ENCODE measurements at regions not wholly inside any gene's neighbourhood (a gene's known extent, or its start where the extent isn't known, plus 50 kb on each side); places are given as distances from the start of the nearest gene placed in this dataset.

DNA sequence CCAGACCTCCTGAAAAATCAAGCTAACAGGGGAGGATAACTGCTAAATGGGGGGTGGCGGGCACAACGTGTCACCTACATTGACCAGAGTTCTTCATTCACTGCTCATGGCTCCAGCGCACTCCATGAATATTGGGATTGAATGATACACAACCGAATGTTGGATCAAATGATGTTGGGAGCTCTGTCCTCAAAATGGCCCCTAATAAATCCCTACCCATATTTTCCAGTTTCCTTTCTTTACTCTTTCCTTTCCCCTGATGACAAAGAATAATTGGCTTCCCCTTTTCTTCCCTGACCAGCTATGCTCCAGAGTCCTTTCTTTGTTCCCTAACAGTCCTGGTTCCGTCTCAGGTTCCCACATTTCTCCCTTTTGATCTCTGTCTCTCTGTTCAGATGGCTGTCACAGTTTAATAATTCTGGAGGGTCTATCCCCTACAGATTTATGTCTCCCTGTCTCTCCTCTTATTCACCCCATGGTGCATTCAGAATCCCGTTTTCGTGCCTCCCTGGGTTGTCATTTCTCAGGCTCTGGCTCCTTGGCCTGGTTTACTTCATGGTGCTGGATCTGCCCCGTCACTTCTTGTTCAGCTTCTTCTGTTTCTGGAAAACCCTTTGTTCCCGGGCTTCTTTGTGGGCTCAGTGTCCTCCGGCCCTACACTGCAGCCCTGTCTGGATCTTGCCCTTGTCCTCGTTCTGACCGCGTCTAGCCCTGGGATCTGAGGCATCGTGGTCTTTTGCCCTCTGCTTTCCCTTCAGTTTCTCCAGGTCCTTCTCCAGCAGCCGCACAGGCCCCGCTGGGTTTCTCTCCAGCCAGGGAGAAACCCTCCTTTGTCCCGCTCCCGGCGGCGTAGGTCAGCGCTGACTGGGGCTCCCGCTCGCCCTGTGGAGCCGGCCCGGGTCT is 78.3 kb downstream of the NDUFS5 start:
- Mint-ChIP-seq H3K36me3 (ENCODE audit: insufficient read depth) (no peaks in the 10 kb centered on the region), H3K4me3 (peak overlapping the region; percentile 58), H3K9me3 (no peaks in the 10 kb centered on the region), H3K4me1 (ENCODE audit: low read depth) (peaks cover 32% of the 10 kb centered on the region), H3K27me3 (ENCODE audit: low read depth) (peaks cover 2% of the 10 kb centered on the region)
- DNase-seq, result no peak
- ATAC-seq, result no peak

DNA sequence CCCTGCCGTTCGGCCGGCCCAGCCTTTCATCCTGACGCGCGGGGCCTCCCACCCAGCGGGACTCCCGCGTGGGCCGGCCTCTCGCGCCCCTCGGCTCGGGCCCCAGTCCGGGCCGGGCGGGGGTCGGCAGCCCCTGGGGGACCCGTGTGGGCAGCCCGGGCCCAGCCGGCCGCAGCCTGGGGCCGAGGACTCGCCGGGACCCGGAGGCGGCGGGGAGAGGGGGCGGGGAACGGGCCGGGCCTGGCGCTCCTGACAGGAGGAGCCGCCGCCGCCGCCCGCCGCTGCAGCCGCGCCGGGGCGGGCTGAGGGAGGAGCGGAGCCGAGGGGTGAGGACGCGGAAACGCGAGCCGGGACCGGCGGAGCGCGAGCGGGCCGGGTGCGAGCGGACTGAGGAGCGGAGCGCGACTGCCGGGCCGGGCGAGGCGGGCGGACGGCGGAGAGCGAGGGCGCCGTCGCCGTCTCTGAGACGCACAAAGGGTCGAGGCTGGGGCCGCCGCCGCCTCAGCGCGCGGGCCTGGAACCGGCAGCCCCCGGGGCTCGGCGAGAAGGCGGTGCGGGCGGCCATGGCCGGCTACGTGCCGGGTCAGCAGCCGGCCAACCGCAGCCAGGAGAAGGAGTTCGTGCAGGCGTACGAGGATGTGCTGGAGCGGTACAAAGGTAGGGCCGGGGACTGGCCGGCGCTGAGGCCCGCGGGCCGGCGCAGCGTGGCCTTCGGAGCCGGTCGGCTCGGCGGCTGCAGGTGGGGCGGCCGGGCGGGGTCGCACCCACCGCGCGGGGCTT is 79.1 kb downstream of the NDUFS5 start:
- Mint-ChIP-seq H3K36me3 (ENCODE audit: insufficient read depth) (no peaks in the 10 kb centered on the region), H3K27me3 (ENCODE audit: low read depth) (peaks cover 2% of the 10 kb centered on the region), H3K4me3 (no peak overlapping the region), H3K9me3 (no peaks in the 10 kb centered on the region), H3K4me1 (ENCODE audit: low read depth) (peaks cover 32% of the 10 kb centered on the region)
- DNase-seq (peak; percentile 58), ATAC-seq (peak; percentile 85 to 86)

GRCh38 chr1:39105841-39106765 is 80.0 kb downstream of the NDUFS5 start:
- DNase-seq (peak; percentile 45), ATAC-seq (peak; percentile 21 to 35)
- H3K9me3 Mint-ChIP-seq, result no peaks in the 10 kb centered on the region
- peaks cover 2% of the 10 kb centered on the region for H3K27me3 Mint-ChIP-seq (ENCODE audit: low read depth)
- H3K36me3 Mint-ChIP-seq (ENCODE audit: insufficient read depth), result no peaks in the 10 kb centered on the region
- H3K4me3 Mint-ChIP-seq, result no peak overlapping the region
- H3K4me1 Mint-ChIP-seq (ENCODE audit: low read depth), result peaks cover 34% of the 10 kb centered on the region

GRCh38 chr1:39106801-39107327 is 80.7 kb downstream of the NDUFS5 start:
- no peaks in the 10 kb centered on the region for H3K9me3 Mint-ChIP-seq
- H3K4me1 Mint-ChIP-seq (ENCODE audit: low read depth), result peaks cover 34% of the 10 kb centered on the region
- DNase-seq (no peak), ATAC-seq (no peak)
- H3K4me3 Mint-ChIP-seq, result no peak overlapping the region
- no peaks in the 10 kb centered on the region for H3K36me3 Mint-ChIP-seq (ENCODE audit: insufficient read depth)
- peaks cover 2% of the 10 kb centered on the region for H3K27me3 Mint-ChIP-seq (ENCODE audit: low read depth)

- no peak for ATAC-seq
Measured at GRCh38 chr1:39107341-39108290, 81.5 kb downstream of the NDUFS5 start.

GRCh38 chr1:39109644-39110043 is 83.5 kb downstream of the NDUFS5 start:
- ATAC-seq (peak; percentile 11 to 38), DNase-seq (no peak)
- Mint-ChIP-seq H3K9me3 (no peaks in the 10 kb centered on the region), H3K27me3 (ENCODE audit: low read depth) (peaks cover 6% of the 10 kb centered on the region), H3K36me3 (ENCODE audit: insufficient read depth) (no peaks in the 10 kb centered on the region), H3K4me1 (ENCODE audit: low read depth) (peaks cover 8% of the 10 kb centered on the region), H3K4me3 (no peak overlapping the region)

More at GRCh38 chr1:39107341-39108290, 81.5 kb downstream of the NDUFS5 start:
- Mint-ChIP-seq H3K4me1 (ENCODE audit: low read depth) (peaks cover 29% of the 10 kb centered on the region), H3K4me3 (no peak overlapping the region), H3K36me3 (ENCODE audit: insufficient read depth) (no peaks in the 10 kb centered on the region), H3K27me3 (ENCODE audit: low read depth) (peaks cover 2% of the 10 kb centered on the region), H3K9me3 (no peaks in the 10 kb centered on the region)
- no peak for DNase-seq

- no peaks in the 10 kb centered on the region for H3K9me3 Mint-ChIP-seq
- H3K4me1 Mint-ChIP-seq (ENCODE audit: low read depth), result peaks cover 7% of the 10 kb centered on the region
- no peak for ATAC-seq
- H3K27me3 Mint-ChIP-seq (ENCODE audit: low read depth), result peaks cover 6% of the 10 kb centered on the region
- no peak for DNase-seq
- H3K4me3 Mint-ChIP-seq, result no peak overlapping the region
- no peaks in the 10 kb centered on the region for H3K36me3 Mint-ChIP-seq (ENCODE audit: insufficient read depth)
Measured at GRCh38 chr1:39110325-39110851, 84.2 kb downstream of the NDUFS5 start.

DNA sequence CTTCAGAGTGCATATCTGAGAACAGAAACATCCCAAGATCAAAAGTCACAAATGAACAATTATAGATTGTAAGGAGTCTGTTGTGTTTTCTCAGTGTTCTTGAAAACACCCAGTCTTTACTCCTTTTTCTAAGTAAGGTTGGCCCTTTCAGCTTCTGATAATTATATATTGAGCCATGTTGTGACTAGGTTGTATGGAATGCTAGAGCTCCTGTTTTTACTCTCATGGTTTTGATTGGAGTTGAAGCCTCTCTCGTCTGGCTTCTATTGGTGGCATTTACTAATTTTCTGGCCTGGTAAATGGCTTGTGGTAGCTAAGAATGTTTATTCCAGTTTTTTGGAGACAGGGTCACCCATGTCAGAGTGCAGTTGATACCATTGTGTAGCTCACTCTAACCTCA is 84.7 kb downstream of the NDUFS5 start:
- Mint-ChIP-seq H3K4me1 (ENCODE audit: low read depth) (peaks cover 7% of the 10 kb centered on the region), H3K9me3 (no peaks in the 10 kb centered on the region), H3K4me3 (no peak overlapping the region), H3K27me3 (ENCODE audit: low read depth) (peaks cover 6% of the 10 kb centered on the region), H3K36me3 (ENCODE audit: insufficient read depth) (no peaks in the 10 kb centered on the region)
- DNase-seq (no peak), ATAC-seq (no peak)

- Mint-ChIP-seq H3K4me3 (no peak overlapping the region), H3K9me3 (no peaks in the 10 kb centered on the region), H3K36me3 (ENCODE audit: insufficient read depth) (no peaks in the 10 kb centered on the region), H3K4me1 (ENCODE audit: low read depth) (peaks cover 2% of the 10 kb centered on the region), H3K27me3 (ENCODE audit: low read depth) (peaks cover 3% of the 10 kb centered on the region)
- DNase-seq (no peak), ATAC-seq (no peak)
Measured at GRCh38 chr1:39113109-39113743, 87.1 kb downstream of the NDUFS5 start.

DNA sequence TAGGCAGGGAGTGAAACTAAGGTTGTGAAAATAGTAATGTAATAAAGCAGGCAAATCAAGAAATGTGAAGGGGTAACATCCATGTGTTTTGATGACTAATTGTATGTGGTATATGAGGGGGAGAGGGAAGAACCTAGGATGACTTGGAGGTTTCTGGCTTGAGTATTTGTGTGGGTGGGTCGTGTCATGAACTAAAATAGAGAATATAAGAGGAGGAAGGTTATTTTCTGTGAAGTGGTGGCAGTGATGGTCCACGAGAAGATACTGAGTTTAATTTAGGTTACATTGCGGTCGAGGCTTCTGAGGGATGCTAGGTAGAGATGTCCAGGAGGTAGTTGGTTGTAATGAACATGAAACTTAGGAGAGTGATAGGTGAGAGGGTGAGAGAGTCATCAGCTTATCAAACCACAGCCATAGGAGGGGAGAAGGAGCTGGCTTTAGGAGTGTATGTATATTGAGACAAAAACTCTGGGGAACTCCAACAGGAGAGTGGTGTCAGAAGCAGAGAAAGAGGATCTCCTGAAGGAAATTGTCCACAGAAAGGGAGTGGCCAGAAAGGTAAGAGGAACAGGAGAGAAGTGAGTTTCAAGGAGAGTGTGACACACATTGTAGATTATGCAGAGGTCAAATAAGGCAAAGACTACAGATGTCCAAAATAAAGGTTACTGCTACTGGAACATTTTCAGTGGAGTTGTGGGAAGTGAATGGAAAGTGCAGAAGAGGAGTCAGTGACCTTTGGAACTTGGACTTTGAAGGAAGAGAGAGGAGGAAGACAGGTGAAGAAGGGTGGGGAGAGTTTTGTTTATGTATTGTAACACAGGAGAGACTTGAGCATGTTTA is 89.0 kb upstream of the MACF1 start:
- H3K36me3 Mint-ChIP-seq (ENCODE audit: insufficient read depth), result no peaks in the 10 kb centered on the region
- H3K4me3 Mint-ChIP-seq, result no peak overlapping the region
- H3K9me3 Mint-ChIP-seq, result no peaks in the 10 kb centered on the region
- H3K4me1 Mint-ChIP-seq (ENCODE audit: low read depth), result peaks cover 2% of the 10 kb centered on the region
- no peak for DNase-seq
- peaks cover 3% of the 10 kb centered on the region for H3K27me3 Mint-ChIP-seq (ENCODE audit: low read depth)
- peak; percentile 89 to 91 for ATAC-seq

DNA sequence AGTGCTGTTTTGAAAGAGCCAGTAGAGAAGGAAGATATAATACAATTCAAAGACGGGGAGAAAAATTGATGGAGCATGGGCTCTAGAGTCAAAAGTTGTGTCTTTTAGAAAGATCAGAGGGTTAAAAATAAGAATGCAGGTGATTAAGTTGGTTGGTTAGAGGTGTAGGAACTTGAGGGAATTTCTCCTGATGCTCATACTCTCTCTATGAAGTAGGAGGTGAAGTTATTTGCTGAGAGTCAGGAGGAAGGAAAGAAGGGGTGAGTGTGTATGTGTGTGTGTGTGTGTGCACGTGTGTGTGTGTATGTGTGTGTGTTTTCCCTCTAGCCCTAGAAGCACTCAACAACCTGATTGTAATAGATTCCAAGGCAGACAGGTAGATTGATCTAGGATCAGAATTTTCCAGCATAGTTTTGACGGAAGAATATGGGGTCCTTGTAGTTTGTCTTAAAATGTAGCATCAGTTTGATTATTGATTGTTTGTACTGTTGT is 88.3 kb upstream of the MACF1 start:
- H3K27me3 Mint-ChIP-seq (ENCODE audit: low read depth), result peaks cover 3% of the 10 kb centered on the region
- no peaks in the 10 kb centered on the region for H3K9me3 Mint-ChIP-seq
- DNase-seq, result no peak
- H3K36me3 Mint-ChIP-seq (ENCODE audit: insufficient read depth), result no peaks in the 10 kb centered on the region
- peak; percentile 12 to 36 for ATAC-seq
- H3K4me3 Mint-ChIP-seq, result no peak overlapping the region
- H3K4me1 Mint-ChIP-seq (ENCODE audit: low read depth), result no peaks in the 10 kb centered on the region
